ENCODE measurements at regions not wholly inside any gene's neighbourhood (a gene's known extent, or its start where the extent isn't known, plus 50 kb on each side); places are given as distances from the start of the nearest gene placed in this dataset.

- TF ChIP-seq CTCF (IDR thresholded peaks at IDR 0.05) = no peak
- TF ChIP-seq POLR2A (IDR thresholded peaks at IDR 0.05) = no peak
Observed at GRCh38 chr3:690770-691169, 402.1 kb upstream of the CNTN6 start.

Measured in right lobe of liver (tissue), 4 donors.